Ishikawa (cell line): ENCODE measurements at regions not wholly inside any gene's neighbourhood (a gene's known extent, or its start where the extent isn't known, plus 50 kb on each side); places are given as distances from the start of the nearest gene placed in this dataset.
A peak's percentile ranks its signal among the peaks of the same experiment; 100 is the strongest.

Experiments used
- CEBPB ChIP-seq: IDR thresholded peaks from 2 replicates; pipeline ENCODE4 v1.6.1; 2012
- CREB1 ChIP-seq: IDR thresholded peaks from 2 replicates; pipeline ENCODE4 v1.6.1; 2012; ENCODE audit warnings: low read depth
- EGR1 ChIP-seq: IDR thresholded peaks from 2 replicates; pipeline ENCODE4 v1.6.1; 2012
- EP300 ChIP-seq: IDR thresholded peaks from 2 replicates; pipeline ENCODE4 v1.6.1; 2012; ENCODE audit warnings: borderline replicate concordance
- FOXM1 ChIP-seq: IDR thresholded peaks from 2 replicates; pipeline ENCODE4 v1.6.1; 2012; ENCODE audit warnings: low read depth, borderline replicate concordance
- MAX ChIP-seq: IDR thresholded peaks from 2 replicates; pipeline ENCODE4 v1.6.1; 2012
- NFIC ChIP-seq: IDR thresholded peaks from 2 replicates; pipeline ENCODE4 v1.6.1; 2012
- RAD21 ChIP-seq: IDR thresholded peaks from 2 replicates; pipeline ENCODE4 v1.6.1; 2012; ENCODE audit warnings: low read depth
- REST ChIP-seq: IDR thresholded peaks from 2 replicates; pipeline ENCODE4 v1.6.1; 2012; ENCODE audit warnings: low read depth, mild to moderate bottlenecking
- TAF1 ChIP-seq: IDR thresholded peaks from 2 replicates; pipeline ENCODE4 v1.6.1; 2012; ENCODE audit warnings: low read depth, mild to moderate bottlenecking
- TCF12 ChIP-seq: IDR thresholded peaks from 2 replicates; pipeline ENCODE4 v1.6.1; 2012; ENCODE audit warnings: low read depth
- TEAD4 ChIP-seq: IDR thresholded peaks from 2 replicates; pipeline ENCODE4 v1.6.1; 2012
- USF1 ChIP-seq: IDR thresholded peaks from 2 replicates; pipeline ENCODE4 v1.6.1; 2012
- YY1 ChIP-seq: IDR thresholded peaks from 2 replicates; pipeline ENCODE4 v1.6.1; 2012; ENCODE audit warnings: low read depth
- ZBTB7A ChIP-seq: IDR thresholded peaks from 2 replicates; pipeline ENCODE4 v1.6.1; 2012; ENCODE audit warnings: low read depth

GRCh38 chr10:55310143-55310542 is 509.1 kb upstream of the PCDH15 start:
- no peak for TF ChIP-seq TAF1
- no peak for TF ChIP-seq FOXM1
- no peak for TF ChIP-seq NFIC
- TF ChIP-seq EGR1, result no peak
- no peak for TF ChIP-seq YY1
- TF ChIP-seq EP300, result no peak
- TF ChIP-seq RAD21, result no peak
- TF ChIP-seq CEBPB, result no peak
- no peak for TF ChIP-seq TEAD4
- TF ChIP-seq CREB1, result no peak
- no peak for TF ChIP-seq ZBTB7A
- TF ChIP-seq MAX, result no peak
- no peak for TF ChIP-seq TCF12
- TF ChIP-seq USF1, result no peak

DNA sequence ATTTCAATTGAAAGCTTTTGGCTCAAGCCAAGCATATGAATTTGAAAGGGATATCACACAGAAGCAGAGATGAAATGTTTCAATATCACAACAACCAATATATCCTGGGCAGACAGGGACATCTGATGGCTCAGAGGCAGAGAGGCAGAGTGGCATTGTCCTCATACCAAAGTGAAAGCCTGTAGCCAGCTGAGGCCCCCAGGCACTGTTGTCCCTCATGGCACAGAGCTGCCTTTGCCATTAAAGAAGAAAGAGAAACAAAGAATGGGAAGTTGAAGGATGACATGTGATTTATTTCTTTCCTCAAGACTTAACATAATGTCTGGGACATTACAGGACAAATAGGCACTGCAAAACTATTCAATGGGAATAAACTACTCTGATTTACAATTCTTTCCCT is 504.3 kb upstream of the PCDH15 start:
- no peak for TF ChIP-seq EP300

DNA sequence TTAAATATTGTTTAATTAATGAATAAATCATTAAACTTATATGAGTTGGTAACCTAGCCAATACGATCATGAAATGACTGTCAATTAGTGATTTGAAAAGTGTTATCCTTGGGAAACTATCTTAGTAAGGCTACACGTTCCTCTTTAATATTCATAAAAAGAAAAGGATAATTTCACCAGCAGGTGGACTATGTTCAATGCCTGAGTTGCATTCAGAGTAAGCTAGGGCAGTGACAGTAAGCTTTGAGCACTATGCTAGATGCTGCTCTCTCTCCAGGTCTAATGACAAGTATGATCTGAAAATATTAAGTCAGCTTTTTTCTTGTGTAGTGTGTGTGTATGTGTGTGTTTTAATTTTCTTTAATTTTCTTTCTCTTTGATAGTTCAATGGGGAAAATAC is 486.3 kb upstream of the PCDH15 start:
- TF ChIP-seq RAD21 (peak; percentile 25; the same call in 1 of the 2 replicates), TEAD4 (no peak)

DNA sequence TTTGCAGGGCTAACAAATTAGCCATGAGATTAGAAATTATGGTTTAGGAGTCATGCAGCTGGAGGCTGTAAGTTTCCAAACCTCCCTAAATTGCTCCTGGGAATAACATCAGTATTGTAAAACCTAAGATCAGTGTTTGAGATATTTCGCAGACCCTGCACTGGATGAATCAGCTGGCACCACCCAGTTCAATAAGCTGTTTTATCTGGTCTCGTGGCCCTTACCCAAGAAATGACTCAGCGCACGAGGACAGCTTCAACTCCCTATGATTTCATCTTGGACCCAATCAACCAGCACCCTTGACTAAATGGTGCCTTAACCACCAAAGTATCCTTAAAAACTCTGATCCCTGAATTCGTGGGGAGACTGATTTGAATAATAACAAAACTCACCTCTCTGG is 482.0 kb upstream of the PCDH15 start:
- TF ChIP-seq FOXM1 (no peak), USF1 (no peak), TCF12 (no peak), REST (no peak)

DNA sequence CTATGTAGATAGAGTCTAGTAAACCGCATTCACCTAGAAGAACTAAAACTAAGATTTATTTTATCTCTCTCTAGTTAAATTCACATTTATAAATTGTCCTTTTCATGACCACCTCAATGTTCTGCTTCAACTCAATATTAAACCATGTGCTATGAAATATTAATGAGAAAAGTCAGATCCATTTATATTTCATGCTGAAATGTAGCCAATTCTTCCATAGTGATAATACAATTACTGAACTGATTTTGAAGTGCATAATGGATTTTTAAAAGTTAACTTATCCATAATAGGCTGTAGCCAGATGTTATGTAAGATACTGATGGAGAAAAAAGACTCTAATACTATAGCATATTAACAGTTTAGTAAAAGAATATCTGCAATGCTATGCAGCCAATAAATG is 479.7 kb upstream of the PCDH15 start:
- TF ChIP-seq YY1 (no peak), REST (no peak), TCF12 (no peak), FOXM1 (no peak)

- TF ChIP-seq ZBTB7A (no peak), TEAD4 (no peak), TCF12 (no peak), RAD21 (no peak), MAX (no peak), CEBPB (no peak), REST (no peak), FOXM1 (no peak)
Observed at GRCh38 chr10:55277549-55277948, 476.5 kb upstream of the PCDH15 start.
